GM12873 (cell line): ENCODE measurements at regions not wholly inside any gene's neighbourhood (a gene's known extent, or its start where the extent isn't known, plus 50 kb on each side); places are given as distances from the start of the nearest gene placed in this dataset.

Experiments
- TF ChIP-seq, protein P1 (sequence below): IDR thresholded peaks from 2 replicates; pipeline ENCODE4 v1.5.1; 2012; ENCODE audit warnings: low read depth, mild to moderate bottlenecking, moderate library complexity, low read length, control low read depth; ENCODE audit not compliant: insufficient read depth; ENCODE audit errors: missing control alignments

DNA sequence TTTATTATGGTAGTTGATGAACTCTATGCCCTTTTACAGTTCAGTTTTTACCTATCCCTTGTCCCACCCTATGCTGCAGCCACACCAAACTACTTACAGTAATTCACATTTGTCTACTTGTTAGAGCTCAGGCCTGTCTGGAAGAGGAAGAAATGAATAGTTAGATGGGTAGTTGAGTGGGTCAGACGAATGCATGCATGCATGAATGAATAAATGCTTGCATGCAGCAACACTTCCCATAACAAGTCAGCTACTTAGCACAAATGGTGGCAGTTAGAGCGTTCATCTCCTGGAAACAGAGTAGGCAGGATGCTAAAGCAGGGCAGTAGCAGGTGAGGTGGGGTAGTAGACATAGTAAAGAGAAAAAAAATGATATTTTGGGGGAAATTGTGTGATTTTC, 322.3 kb downstream of the NDFIP2 start:
- TF ChIP-seq, protein P1, sequence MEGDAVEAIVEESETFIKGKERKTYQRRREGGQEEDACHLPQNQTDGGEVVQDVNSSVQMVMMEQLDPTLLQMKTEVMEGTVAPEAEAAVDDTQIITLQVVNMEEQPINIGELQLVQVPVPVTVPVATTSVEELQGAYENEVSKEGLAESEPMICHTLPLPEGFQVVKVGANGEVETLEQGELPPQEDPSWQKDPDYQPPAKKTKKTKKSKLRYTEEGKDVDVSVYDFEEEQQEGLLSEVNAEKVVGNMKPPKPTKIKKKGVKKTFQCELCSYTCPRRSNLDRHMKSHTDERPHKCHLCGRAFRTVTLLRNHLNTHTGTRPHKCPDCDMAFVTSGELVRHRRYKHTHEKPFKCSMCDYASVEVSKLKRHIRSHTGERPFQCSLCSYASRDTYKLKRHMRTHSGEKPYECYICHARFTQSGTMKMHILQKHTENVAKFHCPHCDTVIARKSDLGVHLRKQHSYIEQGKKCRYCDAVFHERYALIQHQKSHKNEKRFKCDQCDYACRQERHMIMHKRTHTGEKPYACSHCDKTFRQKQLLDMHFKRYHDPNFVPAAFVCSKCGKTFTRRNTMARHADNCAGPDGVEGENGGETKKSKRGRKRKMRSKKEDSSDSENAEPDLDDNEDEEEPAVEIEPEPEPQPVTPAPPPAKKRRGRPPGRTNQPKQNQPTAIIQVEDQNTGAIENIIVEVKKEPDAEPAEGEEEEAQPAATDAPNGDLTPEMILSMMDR, result no peak

DNA sequence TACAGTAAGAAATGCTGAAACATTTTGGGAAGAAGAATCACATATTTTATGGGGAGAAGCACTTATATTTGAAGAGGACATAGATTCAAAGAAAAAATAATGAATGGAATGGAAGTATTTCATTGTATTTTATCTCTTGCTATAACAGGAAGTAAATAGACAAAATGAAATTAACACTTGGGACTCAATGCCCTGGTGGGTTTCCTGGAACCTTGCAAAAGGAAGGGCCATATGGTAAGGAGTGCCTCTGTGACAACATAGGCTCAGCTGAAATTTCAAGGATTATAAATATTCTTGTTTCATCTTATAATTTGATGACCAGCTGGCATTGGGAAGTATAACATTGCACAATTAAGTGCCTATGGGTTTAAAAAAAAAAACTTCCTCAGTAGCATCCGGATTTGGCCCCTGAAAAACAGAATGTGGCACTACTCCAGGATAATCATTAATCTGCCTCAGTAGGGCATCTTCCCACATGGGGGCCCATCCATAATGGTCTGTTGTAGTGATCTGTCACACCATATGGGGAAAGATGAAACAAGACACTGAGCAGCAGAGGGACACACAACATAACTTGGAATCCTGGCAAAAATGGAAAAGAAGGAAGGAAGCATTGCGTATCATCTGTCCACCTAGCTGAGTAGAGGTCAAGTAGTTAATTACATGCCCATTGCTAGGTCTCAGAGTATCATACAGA, 321.6 kb downstream of the NDFIP2 start:
- TF ChIP-seq, protein P1, result no peak

DNA sequence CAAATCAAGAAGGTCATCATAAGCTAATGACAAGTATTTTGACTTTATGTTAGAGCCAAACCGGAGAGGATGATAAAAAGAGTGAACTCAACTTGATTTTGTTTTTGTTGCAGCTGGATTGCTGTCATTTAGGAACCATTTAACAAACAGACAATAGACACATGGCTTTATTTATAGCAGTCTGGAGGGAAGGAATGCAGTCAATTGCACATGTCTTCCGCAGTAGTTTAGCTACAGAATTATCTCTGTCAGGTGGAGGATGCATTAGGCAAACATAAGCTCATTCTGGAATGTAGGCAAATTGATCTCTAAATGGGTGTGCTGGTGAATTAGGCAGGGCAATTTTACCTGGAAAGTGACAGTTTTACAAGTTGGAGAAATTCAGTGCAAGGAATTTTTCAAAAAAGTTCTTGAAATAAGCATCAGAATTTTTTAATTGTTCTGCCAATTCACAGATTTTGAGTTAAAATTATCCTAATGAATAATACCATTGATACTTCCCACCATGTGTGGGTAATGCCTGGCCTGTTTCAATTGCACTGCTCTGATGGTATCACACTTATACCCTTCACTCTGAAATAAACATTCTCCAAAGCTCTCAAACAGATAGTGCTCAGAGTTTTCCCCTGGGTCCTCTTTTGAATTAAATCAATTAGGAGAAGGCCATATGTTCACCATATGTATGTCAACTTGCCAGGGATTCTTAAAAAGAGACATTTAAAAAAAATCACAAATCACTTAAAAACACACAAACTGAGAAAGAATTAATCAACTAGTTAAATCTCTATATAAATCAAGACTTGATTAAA, 318.3 kb downstream of the NDFIP2 start:
- TF ChIP-seq, protein P1, result no peak

DNA sequence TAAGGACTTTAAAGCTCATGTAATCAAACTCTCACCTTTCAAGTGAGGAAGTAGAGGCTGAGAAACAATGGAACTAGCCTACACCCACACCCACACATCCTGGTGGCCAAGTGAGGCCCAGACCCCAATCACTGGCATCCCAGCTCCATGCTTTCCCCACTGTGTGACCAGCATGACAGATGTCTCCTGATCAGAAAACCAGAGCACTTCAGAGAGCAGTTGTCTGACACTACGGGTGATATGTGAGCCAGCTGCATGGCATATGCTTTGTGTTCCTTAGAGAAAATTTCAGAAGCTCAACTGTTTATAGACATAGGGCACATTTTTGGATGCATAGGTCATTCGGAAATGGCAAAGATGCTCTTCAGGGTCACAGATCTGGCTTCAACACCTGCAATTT, 315.2 kb downstream of the NDFIP2 start:
- TF ChIP-seq, protein P1, result no peak

DNA sequence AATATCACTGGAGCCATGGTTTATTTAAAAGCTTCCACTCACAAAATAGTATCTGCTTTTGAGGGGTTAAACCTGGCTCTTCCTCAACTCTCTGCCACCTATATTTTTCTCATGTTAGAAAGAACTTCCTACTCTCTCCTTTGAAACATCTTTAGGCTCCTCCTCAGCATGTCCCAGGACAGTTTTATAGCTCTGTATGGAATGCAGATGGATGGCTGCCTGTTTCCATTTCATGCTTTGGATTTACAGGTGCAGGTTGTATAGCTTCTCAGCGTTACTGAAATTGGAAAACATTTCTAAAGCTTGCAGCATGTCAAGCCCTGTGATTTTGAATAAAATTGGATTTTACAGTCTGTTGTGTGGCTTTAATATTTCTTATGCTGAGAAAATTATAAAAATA, 314.0 kb downstream of the NDFIP2 start:
- TF ChIP-seq, protein P1, result no peak

DNA sequence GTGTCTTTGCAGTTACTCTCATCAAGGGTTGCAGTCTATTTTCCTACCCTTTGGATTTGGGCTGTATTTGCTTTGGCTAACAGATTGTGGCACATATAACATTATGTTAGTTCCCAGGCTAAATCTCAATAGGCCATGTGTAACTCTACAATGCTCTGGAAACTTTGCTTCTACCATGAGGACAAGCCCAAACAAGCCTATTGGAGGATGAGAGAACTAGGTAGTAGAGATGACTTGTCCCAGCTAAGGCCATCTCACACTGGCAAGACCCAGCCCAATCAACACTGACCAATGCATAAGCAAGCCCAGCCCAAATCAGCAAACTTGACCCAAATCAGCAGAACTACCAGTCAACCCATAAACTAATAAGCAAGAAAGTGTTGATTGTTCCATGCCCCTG, 311.8 kb downstream of the NDFIP2 start:
- TF ChIP-seq, protein P1, result no peak

DNA sequence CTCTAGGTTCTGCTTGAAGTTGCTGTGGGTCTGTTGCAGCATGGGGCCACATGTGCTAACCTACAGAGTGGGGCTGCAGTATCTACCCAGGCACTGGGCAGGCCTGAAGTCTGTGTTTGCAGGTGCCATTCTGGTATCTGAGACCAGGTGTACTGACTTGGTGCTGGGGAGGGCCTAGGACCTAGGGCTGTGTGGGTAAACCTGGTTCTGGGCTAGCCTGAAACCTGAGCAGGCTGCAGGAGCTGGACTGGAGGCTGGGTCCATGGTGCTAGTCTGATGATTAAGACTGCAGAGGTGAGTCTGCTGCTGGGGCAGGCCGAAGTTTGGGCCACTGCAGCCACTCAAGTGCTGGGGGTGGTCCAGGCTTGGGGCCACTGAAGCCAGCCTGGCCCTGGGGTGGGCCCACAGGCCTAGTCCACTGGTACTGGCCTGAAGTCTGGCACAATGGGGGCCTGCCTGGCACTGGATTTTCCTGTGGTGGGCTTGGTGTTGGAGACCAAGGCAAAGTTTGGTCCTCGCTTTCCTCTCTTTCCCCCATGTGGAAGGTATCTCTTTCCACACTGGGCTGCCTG, 310.6 kb downstream of the NDFIP2 start:
- TF ChIP-seq, protein P1, result no peak
